Kidney epithelial cell (primary cell): ENCODE measurements at regions not wholly inside any gene's neighbourhood (a gene's known extent, or its start where the extent isn't known, plus 50 kb on each side); places are given as distances from the start of the nearest gene placed in this dataset.

Source experiments
- DNase-seq: peaks from one replicate; pipeline ENCODE4 v3.0.0-alpha.2; 2010; ENCODE audit warnings: low read depth
- H3K27me3 ChIP-seq: 2 replicates; pipeline ENCODE4 v1.6.0; 2011; ENCODE audit warnings: low read length; ENCODE audit not compliant: control insufficient read depth, insufficient read depth
- H3K36me3 ChIP-seq: 2 replicates; pipeline ENCODE4 v1.5.1; 2011; ENCODE audit warnings: low read length; ENCODE audit not compliant: control insufficient read depth, insufficient read depth
- H3K4me3 ChIP-seq: 2 replicates; pipeline ENCODE4 v1.5.1; 2011; ENCODE audit warnings: low read depth, mild to moderate bottlenecking, control low read depth, low read length
- CTCF ChIP-seq: IDR thresholded peaks from 2 replicates; pipeline ENCODE4 v1.5.1; 2011; ENCODE audit warnings: mild to moderate bottlenecking, moderate library complexity, low read length, control low read depth, inconsistent platforms; ENCODE audit not compliant: insufficient read depth, poor library complexity, severe bottlenecking

DNA sequence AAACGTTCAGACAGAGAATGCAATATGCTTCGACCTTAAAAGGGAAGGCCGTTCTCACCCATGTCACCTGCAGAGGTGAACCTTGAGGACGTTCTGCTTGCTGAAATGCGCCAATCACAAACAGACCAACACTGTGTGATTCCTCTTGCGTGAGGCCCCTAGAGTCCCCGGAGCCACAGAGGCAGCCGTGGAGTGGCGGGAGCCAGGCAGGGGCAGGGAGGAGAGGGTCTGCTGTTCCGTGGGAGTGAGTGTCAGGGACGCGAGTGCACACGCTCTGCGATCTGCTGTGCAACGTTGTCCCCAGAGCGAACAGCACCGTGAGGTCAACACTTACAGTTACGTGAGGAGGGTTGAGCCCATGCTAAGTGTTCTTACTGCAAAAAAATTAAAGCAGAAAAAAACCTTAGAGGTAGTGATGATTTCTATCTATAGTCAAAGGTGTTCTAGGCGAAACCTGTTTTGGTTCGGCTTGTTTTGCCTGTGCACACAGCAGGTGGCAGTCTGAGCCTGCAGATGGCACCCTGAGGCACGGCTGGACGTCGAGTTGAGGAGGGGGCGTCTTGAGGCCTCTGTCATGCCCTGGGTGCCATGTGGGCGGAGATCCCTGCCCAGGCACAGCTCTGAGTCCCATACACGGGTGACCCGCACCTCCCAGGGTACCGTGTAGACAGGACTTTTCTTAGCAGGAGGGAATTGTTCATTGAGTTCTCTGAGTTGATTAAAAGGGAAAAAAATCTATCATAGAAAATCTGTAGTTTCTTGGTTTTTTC lies 71.7 kb upstream of the FRMD1 start:
- Histone ChIP-seq H3K4me3 (no peak overlapping the region), H3K27me3 (peaks cover 6% of the 10 kb centered on the region), H3K36me3 (no peaks in the 10 kb centered on the region)
- DNase-seq: no peak
- TF ChIP-seq CTCF: peak; percentile 68

- H3K27me3 ChIP-seq: peaks cover 6% of the 10 kb centered on the region
- DNase-seq: no peak
These were observed 70.0 kb upstream of the FRMD1 start for GRCh38 chr6:168149015-168149414.

GRCh38 chr6:168148231-168148849 lies 69.3 kb upstream of the FRMD1 start:
- no peak for TF ChIP-seq CTCF
- DNase-seq: no peak
- H3K4me3 ChIP-seq: no peak overlapping the region
- H3K27me3 ChIP-seq: peaks cover 6% of the 10 kb centered on the region
- H3K36me3 ChIP-seq: no peaks in the 10 kb centered on the region

More at GRCh38 chr6:168149015-168149414, 70.0 kb upstream of the FRMD1 start:
- Histone ChIP-seq H3K4me3 (no peak overlapping the region), H3K36me3 (no peaks in the 10 kb centered on the region)
- no peak for TF ChIP-seq CTCF

DNA sequence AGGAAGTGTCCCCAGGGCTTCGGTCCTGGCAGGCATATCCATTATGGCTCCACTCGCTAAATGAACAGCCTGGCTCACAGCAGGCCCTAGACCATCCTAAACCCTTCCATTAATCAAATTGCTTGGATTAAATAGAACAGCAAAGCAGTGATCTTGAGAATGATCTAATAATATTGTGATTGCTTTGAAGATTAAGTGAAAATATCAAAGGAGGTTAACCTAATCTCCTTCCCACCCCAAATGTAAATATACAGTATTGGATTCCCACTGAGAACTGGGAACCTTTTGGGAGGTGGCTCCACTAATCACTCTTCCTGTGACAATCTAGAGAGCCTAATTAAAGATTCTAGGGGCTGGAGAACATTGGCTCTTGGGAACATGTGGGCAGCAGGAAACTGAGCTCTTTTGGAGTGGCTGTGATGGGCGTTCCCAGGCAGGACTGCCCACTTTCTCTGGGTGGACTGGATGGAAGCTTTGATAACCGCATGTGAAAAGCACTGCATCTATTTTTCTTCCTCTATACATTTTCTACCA lies 68.3 kb upstream of the FRMD1 start:
- Histone ChIP-seq H3K36me3 (no peaks in the 10 kb centered on the region), H3K27me3 (peaks cover 6% of the 10 kb centered on the region), H3K4me3 (no peak overlapping the region)
- DNase-seq: no peak
- no peak for TF ChIP-seq CTCF

GRCh38 chr6:168145747-168146596 lies 67.0 kb upstream of the FRMD1 start:
- Histone ChIP-seq H3K36me3 (no peaks in the 10 kb centered on the region), H3K4me3 (no peak overlapping the region), H3K27me3 (peaks cover 6% of the 10 kb centered on the region)
- no peak for DNase-seq
- no peak for TF ChIP-seq CTCF
